ENCODE measurements at regions not wholly inside any gene's neighbourhood (a gene's known extent, or its start where the extent isn't known, plus 50 kb on each side); places are given as distances from the start of the nearest gene placed in this dataset.

DNA sequence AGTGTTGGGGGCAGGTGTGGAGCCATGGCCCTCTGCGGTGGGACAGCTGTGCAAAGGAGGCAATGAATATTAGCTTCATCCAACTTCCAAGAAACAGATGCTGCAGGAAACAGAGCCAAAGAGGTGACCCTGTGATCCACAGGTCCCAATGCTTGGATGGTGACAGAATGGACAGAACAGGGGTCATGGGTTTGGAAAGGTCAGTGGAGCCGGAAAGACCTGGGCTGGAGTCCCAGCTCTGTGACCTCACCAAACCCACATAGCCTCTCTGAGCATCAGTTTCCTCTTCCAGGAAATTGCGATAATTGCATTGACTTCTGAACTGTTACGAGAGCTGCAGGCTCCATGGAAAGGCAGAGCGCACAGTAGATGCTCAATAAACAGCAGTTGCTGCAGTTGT lies 110.2 kb upstream of the GSC start:
- H3K27me3 ChIP-seq (replicated peaks) = no peaks in the 10 kb centered on the region
- DNase-seq = no peak
- no peak overlapping the region for H3K4me3 ChIP-seq (ENCODE audit: low read depth, low read length)
- H3K27ac ChIP-seq = no peak overlapping the region
- in situ Hi-C loops (cut with HindIII; ENCODE audit: low pct_ligation_motif_present, low sequenced_read_pairs) = no loop called here
- TF ChIP-seq, protein P1, sequence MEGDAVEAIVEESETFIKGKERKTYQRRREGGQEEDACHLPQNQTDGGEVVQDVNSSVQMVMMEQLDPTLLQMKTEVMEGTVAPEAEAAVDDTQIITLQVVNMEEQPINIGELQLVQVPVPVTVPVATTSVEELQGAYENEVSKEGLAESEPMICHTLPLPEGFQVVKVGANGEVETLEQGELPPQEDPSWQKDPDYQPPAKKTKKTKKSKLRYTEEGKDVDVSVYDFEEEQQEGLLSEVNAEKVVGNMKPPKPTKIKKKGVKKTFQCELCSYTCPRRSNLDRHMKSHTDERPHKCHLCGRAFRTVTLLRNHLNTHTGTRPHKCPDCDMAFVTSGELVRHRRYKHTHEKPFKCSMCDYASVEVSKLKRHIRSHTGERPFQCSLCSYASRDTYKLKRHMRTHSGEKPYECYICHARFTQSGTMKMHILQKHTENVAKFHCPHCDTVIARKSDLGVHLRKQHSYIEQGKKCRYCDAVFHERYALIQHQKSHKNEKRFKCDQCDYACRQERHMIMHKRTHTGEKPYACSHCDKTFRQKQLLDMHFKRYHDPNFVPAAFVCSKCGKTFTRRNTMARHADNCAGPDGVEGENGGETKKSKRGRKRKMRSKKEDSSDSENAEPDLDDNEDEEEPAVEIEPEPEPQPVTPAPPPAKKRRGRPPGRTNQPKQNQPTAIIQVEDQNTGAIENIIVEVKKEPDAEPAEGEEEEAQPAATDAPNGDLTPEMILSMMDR (IDR thresholded peaks at IDR 0.05; ENCODE audit: low read depth, low read length, missing control alignments) = no peak
- no peaks in the 10 kb centered on the region for H3K36me3 ChIP-seq (replicated peaks)

DNA sequence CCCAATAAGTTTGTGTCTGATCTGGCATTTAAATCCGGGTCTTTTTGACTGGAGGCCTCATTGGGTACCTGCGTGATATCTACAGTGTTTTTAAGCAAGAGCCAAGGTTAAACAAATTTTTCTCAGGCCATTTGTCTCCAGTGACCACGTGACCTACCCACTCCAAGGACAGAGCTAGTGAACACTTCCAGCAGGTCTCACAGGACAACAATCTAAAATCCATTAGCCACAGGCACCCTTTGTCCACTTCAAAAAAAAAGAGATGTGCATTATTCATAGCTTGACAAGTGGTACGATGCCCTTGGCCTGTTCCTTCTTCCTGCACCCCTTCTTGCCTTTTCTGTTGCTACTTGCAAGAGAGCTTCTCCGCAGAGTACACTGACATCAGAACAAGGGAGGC lies 109.6 kb upstream of the GSC start:
- in situ Hi-C loops (cut with HindIII; ENCODE audit: low pct_ligation_motif_present, low sequenced_read_pairs) = no loop called here

DNA sequence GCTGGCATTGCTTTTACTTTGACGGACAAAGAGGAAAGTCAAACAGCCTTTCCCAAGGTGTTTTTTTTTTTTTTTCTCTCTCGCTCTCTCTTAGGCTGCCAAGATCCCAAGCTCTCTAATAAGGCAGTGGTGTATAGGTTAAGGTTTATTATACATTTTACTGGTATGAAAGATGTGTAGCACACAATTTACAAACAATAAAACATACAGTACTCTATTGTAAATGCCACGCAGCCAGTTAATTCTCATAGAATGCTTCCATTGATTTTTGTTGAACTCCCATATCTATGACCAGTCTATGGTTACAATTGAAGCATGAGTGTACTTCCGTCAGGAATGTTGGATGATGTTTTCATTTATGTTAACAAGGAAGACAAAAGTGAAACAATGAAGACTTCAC lies 106.4 kb upstream of the GSC start:
- in situ Hi-C loops (cut with HindIII; ENCODE audit: low pct_ligation_motif_present, low sequenced_read_pairs) = no loop called here
- no peaks in the 10 kb centered on the region for H3K36me3 ChIP-seq (replicated peaks)
- no peak overlapping the region for H3K4me3 ChIP-seq (ENCODE audit: low read depth, low read length)
- no peak for DNase-seq
- no peaks in the 10 kb centered on the region for H3K27me3 ChIP-seq (replicated peaks)
- no peak overlapping the region for H3K27ac ChIP-seq
- TF ChIP-seq, protein P1 (IDR thresholded peaks at IDR 0.05; ENCODE audit: low read depth, low read length, missing control alignments) = no peak

More for the DNA sequence above, 109.6 kb upstream of the GSC start:
- H3K36me3 ChIP-seq (replicated peaks) = no peaks in the 10 kb centered on the region
- H3K27me3 ChIP-seq (replicated peaks) = no peaks in the 10 kb centered on the region
- DNase-seq = no peak
- TF ChIP-seq, protein P1 (IDR thresholded peaks at IDR 0.05; ENCODE audit: low read depth, low read length, missing control alignments) = no peak
- H3K4me3 ChIP-seq (ENCODE audit: low read depth, low read length) = no peak overlapping the region
- H3K27ac ChIP-seq = no peak overlapping the region

DNA sequence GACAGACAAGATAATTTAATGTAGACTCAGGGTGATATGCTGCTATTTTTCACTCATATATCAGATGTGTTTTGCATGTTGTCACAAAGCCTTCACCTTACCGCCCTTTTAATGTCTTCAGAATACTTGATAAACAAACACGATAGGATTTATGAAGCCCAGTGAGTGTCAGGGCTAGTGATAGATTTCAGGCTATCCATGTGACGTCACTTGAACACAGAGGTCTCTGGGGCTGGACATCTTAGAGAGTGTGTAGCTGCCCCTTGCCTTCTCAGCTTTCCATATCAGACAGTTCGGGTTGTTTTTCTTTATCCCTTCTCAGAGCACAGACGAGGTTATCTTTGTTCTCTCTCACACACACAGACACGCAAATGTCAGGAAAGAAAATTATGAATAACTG lies 105.3 kb upstream of the GSC start:
- Histone ChIP-seq H3K4me3 (ENCODE audit: low read depth, low read length) (no peak overlapping the region), H3K27ac (no peak overlapping the region), H3K27me3 (replicated peaks) (no peaks in the 10 kb centered on the region), H3K36me3 (replicated peaks) (no peaks in the 10 kb centered on the region)
- in situ Hi-C loops (cut with HindIII; ENCODE audit: low pct_ligation_motif_present, low sequenced_read_pairs) = no loop called here
- TF ChIP-seq, protein P1 (IDR thresholded peaks at IDR 0.05; ENCODE audit: low read depth, low read length, missing control alignments) = no peak
- DNase-seq = no peak

DNA sequence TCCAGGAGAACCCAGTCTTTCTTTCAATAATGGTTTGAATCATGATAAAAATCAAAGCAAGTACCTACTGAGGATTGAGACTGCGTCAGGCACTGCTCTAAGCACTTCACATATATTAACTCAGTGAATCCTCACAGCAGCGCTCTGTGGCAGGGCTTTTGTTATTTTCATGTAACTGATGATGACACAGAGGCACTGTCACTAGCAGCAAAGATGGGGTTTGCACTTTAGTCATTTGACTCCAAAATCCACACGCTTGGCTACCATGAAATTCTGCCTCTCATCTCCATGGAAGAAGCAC lies 98.8 kb upstream of the GSC start:
- DNase-seq = no peak
- H3K36me3 ChIP-seq (replicated peaks) = no peaks in the 10 kb centered on the region
- no peak overlapping the region for H3K27ac ChIP-seq
- in situ Hi-C loops (cut with HindIII; ENCODE audit: low pct_ligation_motif_present, low sequenced_read_pairs) = no loop called here
- H3K27me3 ChIP-seq (replicated peaks) = peaks cover 5% of the 10 kb centered on the region
- TF ChIP-seq, protein P1 (IDR thresholded peaks at IDR 0.05; ENCODE audit: low read depth, low read length, missing control alignments) = no peak
- no peak overlapping the region for H3K4me3 ChIP-seq (ENCODE audit: low read depth, low read length)

DNA sequence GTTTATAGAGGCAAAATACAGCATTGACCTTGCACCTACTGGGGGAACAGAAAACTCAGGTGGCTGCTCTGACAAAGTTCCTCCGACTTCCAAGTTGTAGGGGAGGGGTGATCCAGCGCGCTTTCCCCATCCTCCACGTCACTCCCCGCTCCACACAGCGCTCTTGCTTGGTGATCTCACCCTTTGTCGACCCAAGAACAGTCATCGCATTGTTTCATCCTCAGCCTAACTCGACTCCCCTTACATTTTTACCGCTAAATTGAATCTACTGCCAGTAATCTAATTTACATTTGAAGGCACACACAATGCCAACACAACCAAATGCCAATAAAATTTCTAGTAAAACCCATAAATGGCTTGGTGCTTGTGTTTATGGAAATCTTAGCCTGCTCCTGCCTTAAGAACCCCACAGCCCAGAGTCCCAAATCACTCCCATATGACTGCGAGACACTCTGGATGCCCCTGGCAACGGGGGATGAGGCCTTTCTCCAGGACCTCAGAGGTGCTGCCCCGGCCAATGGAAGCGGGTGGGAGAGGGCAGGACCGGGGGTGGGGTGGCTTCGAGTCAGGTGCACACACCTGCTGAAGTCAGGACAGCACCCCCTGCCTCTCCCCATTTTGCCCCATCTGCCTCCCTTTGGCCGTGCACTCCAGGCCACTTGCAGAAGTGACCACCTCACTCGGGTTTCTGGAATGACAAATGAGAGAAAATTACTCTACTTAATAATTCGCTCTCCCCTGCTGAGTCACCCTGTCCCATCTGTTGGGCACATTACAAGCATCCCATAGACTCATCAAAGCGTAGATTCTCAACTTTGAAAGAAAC lies 98.2 kb upstream of the GSC start:
- no peaks in the 10 kb centered on the region for H3K36me3 ChIP-seq (replicated peaks)
- no peak for DNase-seq
- TF ChIP-seq, protein P1 (IDR thresholded peaks at IDR 0.05; ENCODE audit: low read depth, low read length, missing control alignments) = no peak
- H3K27ac ChIP-seq = no peak overlapping the region
- H3K27me3 ChIP-seq (replicated peaks) = peaks cover 5% of the 10 kb centered on the region
- in situ Hi-C loops (cut with HindIII; ENCODE audit: low pct_ligation_motif_present, low sequenced_read_pairs) = no loop called here
- H3K4me3 ChIP-seq (ENCODE audit: low read depth, low read length) = no peak overlapping the region

All from brain microvascular endothelial cell (primary cell).